HepG2 (cell line): ENCODE measurements at regions not wholly inside any gene's neighbourhood (a gene's known extent, or its start where the extent isn't known, plus 50 kb on each side); places are given as distances from the start of the nearest gene placed in this dataset.

Experiments
- AGO1 ChIP-seq: fragments of 200-400 bp; formaldehyde crosslinking; IDR thresholded peaks from 2 replicates; pipeline ENCODE4 v1.6.1; 2017; ENCODE audit warnings: mild to moderate bottlenecking, low read depth, low read length, moderate library complexity; ENCODE audit not compliant: poor library complexity, severe bottlenecking
- CBX2 ChIP-seq, 2 experiments: fragments of 200-600 bp in 1 of 2; sonication (generic); formaldehyde crosslinking in 1 of 2; IDR thresholded peaks; 2 replicates each; pipeline versions ENCODE4 v1.7.0 to v1.8.1; 2018 to 2022; ENCODE audit warnings: low read depth in 2 of 2, low read length in 1 of 2, mild to moderate bottlenecking in 1 of 2, missing genetic modification reagents in 1 of 2
- CEBPB ChIP-seq: IDR thresholded peaks from 2 replicates; pipeline ENCODE4 v1.6.1; 2011; ENCODE audit warnings: low read depth, low read length, improper control_type of control experiment, borderline replicate concordance
- GMEB2 ChIP-seq: IDR thresholded peaks from 2 replicates; pipeline ENCODE4 v1.6.1; 2016; ENCODE audit warnings: missing biosample characterization, missing genetic modification reagents, low read depth
- IKZF1 ChIP-seq: fragments of 450-650 bp; IDR thresholded peaks from 2 replicates; pipeline ENCODE4 v1.7.1; 2016
- MYC ChIP-seq: sonication (generic); formaldehyde crosslinking; IDR thresholded peaks from 2 replicates; pipeline ENCODE4 v1.9.0; 2021; ENCODE audit warnings: missing genetic modification reagents, borderline replicate concordance
- SOX13 ChIP-seq, 3 experiments: fragments of 450-650 bp in 1 of 3; sonication (generic) in 1 of 3; formaldehyde crosslinking in 1 of 3; IDR thresholded peaks in 2 of 3; conservative IDR thresholded peaks in 1 of 3; 2 replicates each; pipeline versions ENCODE4 v1.5.0 to v1.6.1; 2016 to 2020; ENCODE audit warnings: antibody characterized with exemption in 1 of 3, mild to moderate bottlenecking in 1 of 3, missing compliant biosample characterization in 1 of 3, missing genetic modification reagents in 1 of 3, moderate library complexity in 1 of 3
- SUZ12 ChIP-seq: fragments of 150-350 bp; IDR thresholded peaks from 2 replicates; pipeline ENCODE4 v1.6.1; 2014; ENCODE audit warnings: low read depth, low read length
- ZBED4 ChIP-seq: sonication (generic); formaldehyde crosslinking; IDR thresholded peaks from 2 replicates; pipeline ENCODE4 v1.4.0; 2020; ENCODE audit warnings: missing genetic modification reagents, borderline replicate concordance
- ZBTB46 ChIP-seq: sonication (generic); formaldehyde crosslinking; IDR thresholded peaks from 2 replicates; pipeline ENCODE4 v1.4.0; 2020; ENCODE audit warnings: mild to moderate bottlenecking, missing genetic modification reagents, borderline replicate concordance
- ZNF558 ChIP-seq: sonication (generic); formaldehyde crosslinking; IDR thresholded peaks from 2 replicates; pipeline ENCODE4 v1.9.0; 2022; ENCODE audit warnings: mild to moderate bottlenecking, missing genetic modification reagents, borderline replicate concordance
- ZNF672 ChIP-seq: sonication (generic); formaldehyde crosslinking; IDR thresholded peaks from 2 replicates; pipeline ENCODE4 v1.8.1; 2022; ENCODE audit warnings: missing genetic modification reagents

- TF ChIP-seq CBX2 (IDR thresholded peaks at IDR 0.05; ENCODE audit: low read depth, low read length) (no peak), CBX2 (CRISPR knock-in tag; IDR thresholded peaks at IDR 0.05; ENCODE audit: low read depth) (no peak), MYC (CRISPR knock-in tag) (no peak), ZBTB46 (CRISPR knock-in tag) (no peak), AGO1 (no peak), ZBED4 (CRISPR knock-in tag) (no peak), SUZ12 (no peak), GMEB2 (CRISPR knock-in tag) (no peak), ZNF558 (CRISPR knock-in tag) (no peak), SOX13 (IDR thresholded peaks at IDR 0.05) (no peak), SOX13 (CRISPR knock-in tag; conservative IDR thresholded peaks at IDR 0.05 in 1 of 2, IDR thresholded peaks at IDR 0.05 in 1 of 2) (no peak), IKZF1 (no peak), CEBPB (no peak), ZNF672 (CRISPR knock-in tag) (no peak)
Measured at GRCh38 chr2:49830846-49831245, 676.5 kb upstream of the FSHR start (continued).
